Endodermal cell (in vitro differentiated cells): ENCODE measurements at regions not wholly inside any gene's neighbourhood (a gene's known extent, or its start where the extent isn't known, plus 50 kb on each side); places are given as distances from the start of the nearest gene placed in this dataset.

ENCODE experiments used
- DNase-seq: peaks from one replicate; pipeline ENCODE4 v3.0.0-alpha.2; 2017
- H3K27ac ChIP-seq: 2 replicates; pipeline ENCODE4 v1.5.1; 2013; ENCODE audit warnings: mild to moderate bottlenecking, low read depth, low read length, moderate library complexity
- H3K27me3 ChIP-seq: 2 replicates; pipeline ENCODE4 v1.6.1; 2013; ENCODE audit warnings: mild to moderate bottlenecking, low read length, moderate library complexity; ENCODE audit not compliant: insufficient read depth, control insufficient read depth, poor library complexity, severe bottlenecking
- H3K36me3 ChIP-seq: 2 replicates; pipeline ENCODE4 v1.7.0; 2013; ENCODE audit warnings: mild to moderate bottlenecking, low read length, moderate library complexity; ENCODE audit not compliant: control insufficient read depth, insufficient read depth
- H3K4me1 ChIP-seq: one replicate; pipeline ENCODE4 v1.7.0; 2013; ENCODE audit warnings: low read length; ENCODE audit not compliant: control insufficient read depth, insufficient read depth
- H3K4me3 ChIP-seq: 2 replicates; pipeline ENCODE4 v1.5.1; 2013; ENCODE audit warnings: mild to moderate bottlenecking, low read length, moderate library complexity
- H3K9ac ChIP-seq: 2 replicates; pipeline ENCODE4 v1.6.1; 2013; ENCODE audit warnings: mild to moderate bottlenecking, low read length, moderate library complexity; ENCODE audit not compliant: poor library complexity, severe bottlenecking; ENCODE audit errors: extremely low read depth
- H3K9me3 ChIP-seq: 2 replicates; pipeline ENCODE4 v1.6.1; 2013; ENCODE audit warnings: mild to moderate bottlenecking, low read length, moderate library complexity; ENCODE audit not compliant: control insufficient read depth
- H3K27ac Mint-ChIP-seq: 2 replicates; pipeline ENCODE4 v1.8.0; 2020; ENCODE audit warnings: mixed read lengths
- H3K27me3 Mint-ChIP-seq: 2 replicates; pipeline ENCODE4 v1.8.0; 2021; ENCODE audit warnings: mild to moderate bottlenecking, mixed read lengths; ENCODE audit not compliant: insufficient read depth
- H3K36me3 Mint-ChIP-seq: 2 replicates; pipeline ENCODE4 v1.8.0; 2020; ENCODE audit warnings: low read depth, mixed read lengths
- H3K4me1 Mint-ChIP-seq: 2 replicates; pipeline ENCODE4 v1.8.0; 2020; ENCODE audit warnings: mixed read lengths
- H3K4me3 Mint-ChIP-seq: 2 replicates; pipeline ENCODE4 v1.8.0; 2020; ENCODE audit warnings: mild to moderate bottlenecking, moderate library complexity, mixed read lengths
- H3K9me3 Mint-ChIP-seq: 2 replicates; pipeline ENCODE4 v1.8.0; 2020; ENCODE audit warnings: mild to moderate bottlenecking, mixed read lengths
- CTCF ChIP-seq: fragments of 200-600 bp; sonication (generic); conservative IDR thresholded peaks from 2 replicates; pipeline ENCODE4 v1.5.0; 2021; ENCODE audit warnings: antibody characterized with exemption, mild to moderate bottlenecking
- WGBS, 2 experiments: methylation state at CpG; one replicate each; pipeline versions ENCODE4 v1.1.5 to v1.1.7; 2013; ENCODE audit warnings: missing lambda C conversion rate in 2 of 2, mixed read lengths in 1 of 2; ENCODE audit not compliant: insufficient coverage in 1 of 2, insufficient read length in 1 of 2; 5-methylcytosine and 5-hydroxymethylcytosine counted together

DNA sequence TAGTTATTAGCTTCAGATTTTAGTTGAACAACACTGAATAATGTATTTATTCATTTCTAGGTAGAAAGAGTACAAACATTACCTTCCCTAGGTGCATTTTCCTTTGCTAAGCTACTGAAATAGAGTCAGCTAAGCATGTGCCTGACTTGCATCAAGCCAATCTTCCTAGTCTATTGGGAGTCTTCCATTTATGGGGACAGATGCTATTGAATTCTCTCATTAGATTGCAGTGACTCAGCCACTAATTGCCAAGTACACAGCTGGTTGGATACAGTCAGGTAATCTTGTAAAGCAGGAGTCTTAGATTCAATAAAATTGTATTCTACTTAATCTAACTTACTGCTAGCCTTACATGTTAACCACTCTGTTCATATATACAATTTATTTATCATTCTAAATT, 55.2 kb upstream of the RPS13 start:
- no peaks in the 10 kb centered on the region for H3K27me3 Mint-ChIP-seq
- peaks cover 56% of the 10 kb centered on the region for H3K36me3 Mint-ChIP-seq
- peaks cover 3% of the 10 kb centered on the region for H3K4me1 ChIP-seq
- H3K27me3 ChIP-seq: no peaks in the 10 kb centered on the region
- H3K9me3 ChIP-seq: no peaks in the 10 kb centered on the region
- H3K4me3 ChIP-seq: no peak overlapping the region
- H3K9ac ChIP-seq: no peak overlapping the region
- no peak overlapping the region for H3K4me3 Mint-ChIP-seq
- peaks cover 60% of the 10 kb centered on the region for H3K36me3 ChIP-seq
- no peak for TF ChIP-seq CTCF
- H3K9me3 Mint-ChIP-seq: no peaks in the 10 kb centered on the region
- no peak for DNase-seq
- H3K27ac Mint-ChIP-seq: no peak overlapping the region
- no peak overlapping the region for H3K27ac ChIP-seq
- H3K4me1 Mint-ChIP-seq: peaks cover 15% of the 10 kb centered on the region

GRCh38 chr11:17129003-17129402, 51.5 kb upstream of the RPS13 start:
- Histone ChIP-seq H3K27me3 (no peaks in the 10 kb centered on the region), H3K4me1 (no peaks in the 10 kb centered on the region), H3K27ac (no peak overlapping the region), H3K9ac (no peak overlapping the region), H3K9me3 (no peaks in the 10 kb centered on the region), H3K36me3 (peaks cover 77% of the 10 kb centered on the region), H3K4me3 (no peak overlapping the region)
- no peak overlapping the region for H3K4me3 Mint-ChIP-seq
- no peaks in the 10 kb centered on the region for H3K27me3 Mint-ChIP-seq
- H3K4me1 Mint-ChIP-seq: peaks cover 7% of the 10 kb centered on the region
- TF ChIP-seq CTCF: no peak
- no peak overlapping the region for H3K27ac Mint-ChIP-seq
- 98 to 100% methylated on average over 1 to 3 of the region's 3 CpGs for WGBS, 2 experiments
- DNase-seq: no peak
- H3K9me3 Mint-ChIP-seq: no peaks in the 10 kb centered on the region
- peaks cover 48% of the 10 kb centered on the region for H3K36me3 Mint-ChIP-seq
